Fibroblast of lung (primary cell): ENCODE measurements at regions not wholly inside any gene's neighbourhood (a gene's known extent, or its start where the extent isn't known, plus 50 kb on each side); places are given as distances from the start of the nearest gene placed in this dataset.

Source experiments
- DNase-seq, 2 donors: peaks; one replicate each; pipeline versions ENCODE4 v3.0.0 to v3.0.0-alpha.2; 2010; ENCODE audit warnings: low read depth in 2 of 2
- H2AFZ ChIP-seq: 2 replicates; pipeline ENCODE4 v1.5.1; 2012; ENCODE audit warnings: low read length, control low read depth, inconsistent platforms
- H3K27ac ChIP-seq: 2 replicates; pipeline ENCODE4 v1.5.1; 2011; ENCODE audit warnings: low read length, control low read depth; ENCODE audit not compliant: insufficient read depth
- H3K27me3 ChIP-seq: 2 replicates; pipeline ENCODE4 v1.5.1; 2011; ENCODE audit warnings: mild to moderate bottlenecking, low read length; ENCODE audit not compliant: control insufficient read depth, insufficient read depth
- H3K36me3 ChIP-seq: 2 replicates; pipeline ENCODE4 v1.5.1; 2011; ENCODE audit warnings: low read length; ENCODE audit not compliant: control insufficient read depth, insufficient read depth
- H3K4me1 ChIP-seq: 2 replicates; pipeline ENCODE4 v1.5.1; 2011; ENCODE audit warnings: low read length; ENCODE audit not compliant: control insufficient read depth, insufficient read depth; ENCODE audit errors: extremely low read depth
- H3K4me2 ChIP-seq: 2 replicates; pipeline ENCODE4 v1.5.1; 2011; ENCODE audit warnings: low read length, control low read depth; ENCODE audit not compliant: insufficient read depth; ENCODE audit errors: extremely low read depth
- H3K4me3 ChIP-seq, 4 experiments: fragments of 200-600 bp in 1 of 4; sonication (generic) in 1 of 4; replicated peaks in 1 of 4; 2 replicates each; pipeline ENCODE4 v1.5.1; 2011 to 2016; ENCODE audit warnings: low read length in 4 of 4, low read depth in 3 of 4, mild to moderate bottlenecking in 3 of 4, control low read depth in 2 of 4, inconsistent platforms in 1 of 4, mixed read lengths in 1 of 4; ENCODE audit not compliant: insufficient read depth in 1 of 4; ENCODE audit errors: control extremely low read depth in 1 of 4
- H3K79me2 ChIP-seq: 2 replicates; pipeline ENCODE4 v1.5.1; 2012; ENCODE audit warnings: mild to moderate bottlenecking, low read length, inconsistent platforms; ENCODE audit not compliant: control insufficient read depth, insufficient read depth
- H3K9ac ChIP-seq: 2 replicates; pipeline ENCODE4 v1.5.1; 2011; ENCODE audit warnings: mild to moderate bottlenecking, low read length, control low read depth; ENCODE audit not compliant: insufficient read depth
- H3K9me3 ChIP-seq: 2 replicates; pipeline ENCODE4 v1.5.1; 2012; ENCODE audit warnings: low read depth, low read length; ENCODE audit not compliant: control insufficient read depth, insufficient read depth
- H4K20me1 ChIP-seq: 2 replicates; pipeline ENCODE4 v1.5.1; 2011; ENCODE audit warnings: low read length; ENCODE audit not compliant: control insufficient read depth, insufficient read depth; ENCODE audit errors: extremely low read depth
- CTCF ChIP-seq, 2 donors: IDR thresholded peaks in 1 of 2; conservative IDR thresholded peaks in 1 of 2; 1 replicate in 1 of 2; 2 replicates in 1 of 2; pipeline ENCODE4 v1.5.1; 2011 to 2012; ENCODE audit warnings: low read length in 2 of 2, control low read depth in 1 of 2, inconsistent platforms in 1 of 2, low read depth in 1 of 2, mild to moderate bottlenecking in 1 of 2
- EZH2 ChIP-seq: IDR thresholded peaks from 2 replicates; pipeline ENCODE4 v1.5.1; 2012; ENCODE audit warnings: low read length, control low read depth, mild to moderate bottlenecking; ENCODE audit errors: missing control alignments

- Histone ChIP-seq H3K9me3 (no peaks in the 10 kb centered on the region), H2AFZ (no peak overlapping the region), H4K20me1 (no peaks in the 10 kb centered on the region), H3K36me3 (no peaks in the 10 kb centered on the region), H3K27me3 (no peaks in the 10 kb centered on the region), H3K4me2 (no peak overlapping the region), H3K79me2 (no peaks in the 10 kb centered on the region), H3K27ac (no peak overlapping the region), H3K9ac (no peak overlapping the region), H3K4me3 (no peak overlapping the region), H3K4me1 (no peaks in the 10 kb centered on the region)
- TF ChIP-seq EZH2 = no peak
- TF ChIP-seq CTCF (conservative IDR thresholded peaks at IDR 0.05 in 1 of 2, IDR thresholded peaks at IDR 0.05 in 1 of 2; ENCODE audit: low read depth in 1 of 2, low read length in 2 of 2) = no peak
- no peak for DNase-seq
Observed at GRCh38 chr9:31820426-31820825, 564.0 kb upstream of the ACO1 start.

DNA sequence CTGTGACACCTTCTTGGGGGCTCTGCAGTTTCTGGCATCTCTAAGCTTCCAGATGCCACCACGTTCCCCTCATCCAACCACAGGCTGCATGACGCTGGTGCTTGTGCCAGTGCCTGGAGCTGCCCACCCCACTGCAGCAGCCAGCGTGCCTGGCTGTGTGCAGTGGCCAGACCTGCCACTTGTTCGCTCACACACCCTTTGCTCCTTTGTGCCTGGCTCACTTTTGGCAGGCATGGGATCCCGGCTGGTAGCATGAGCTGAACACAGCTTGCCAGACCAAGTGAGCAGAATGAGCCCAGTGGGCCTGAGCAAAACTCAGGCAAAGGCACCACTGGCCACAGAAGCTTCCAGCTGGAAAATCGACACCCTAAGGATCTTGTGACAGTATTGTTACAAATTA is 562.9 kb upstream of the ACO1 start:
- TF ChIP-seq CTCF (conservative IDR thresholded peaks at IDR 0.05 in 1 of 2, IDR thresholded peaks at IDR 0.05 in 1 of 2; ENCODE audit: low read depth in 1 of 2, low read length in 2 of 2) (no peak), EZH2 (no peak)
- Histone ChIP-seq H3K9me3 (no peaks in the 10 kb centered on the region), H3K4me3 (no peak overlapping the region), H3K27ac (no peak overlapping the region), H3K4me1 (no peaks in the 10 kb centered on the region), H4K20me1 (no peaks in the 10 kb centered on the region), H3K27me3 (no peaks in the 10 kb centered on the region), H3K9ac (no peak overlapping the region), H2AFZ (no peak overlapping the region), H3K79me2 (no peaks in the 10 kb centered on the region), H3K4me2 (no peak overlapping the region), H3K36me3 (no peaks in the 10 kb centered on the region)
- no peak for DNase-seq

DNA sequence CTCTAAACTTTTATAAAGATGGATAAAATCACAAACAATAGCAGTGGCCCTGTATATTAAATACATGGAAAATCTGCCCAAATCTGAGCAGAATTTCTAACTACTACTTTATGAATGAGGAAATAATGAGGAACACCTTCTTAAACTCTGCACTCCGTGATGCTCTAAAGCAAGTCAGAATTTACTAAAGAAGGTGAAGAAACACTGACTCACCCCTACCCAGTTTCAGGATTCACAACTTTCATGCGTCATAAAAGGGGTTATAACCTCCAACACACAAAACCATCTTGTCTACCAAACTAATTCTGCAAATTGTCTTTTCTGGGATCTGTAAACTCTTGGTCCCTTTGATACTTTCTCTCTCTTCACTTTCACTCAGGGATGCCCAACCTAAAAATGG is 561.1 kb upstream of the ACO1 start:
- no peaks in the 10 kb centered on the region for H4K20me1 ChIP-seq
- H3K9ac ChIP-seq = no peak overlapping the region
- no peak overlapping the region for H3K4me3 ChIP-seq
- no peaks in the 10 kb centered on the region for H3K79me2 ChIP-seq
- no peak for DNase-seq
- no peaks in the 10 kb centered on the region for H3K4me1 ChIP-seq
- no peaks in the 10 kb centered on the region for H3K27me3 ChIP-seq
- H2AFZ ChIP-seq = no peak overlapping the region
- no peaks in the 10 kb centered on the region for H3K9me3 ChIP-seq
- no peaks in the 10 kb centered on the region for H3K36me3 ChIP-seq
- H3K4me2 ChIP-seq = no peak overlapping the region
- TF ChIP-seq CTCF (conservative IDR thresholded peaks at IDR 0.05 in 1 of 2, IDR thresholded peaks at IDR 0.05 in 1 of 2; ENCODE audit: low read depth in 1 of 2, low read length in 2 of 2) (no peak), EZH2 (no peak)
- no peak overlapping the region for H3K27ac ChIP-seq
